Thoracic aorta (tissue), 2 donors: ENCODE measurements at regions not wholly inside any gene's neighbourhood (a gene's known extent, or its start where the extent isn't known, plus 50 kb on each side); places are given as distances from the start of the nearest gene placed in this dataset.

Experiments used
- ATAC-seq: fragments of 150-250 bp; one replicate; pipeline ENCODE4 v1.8.0; 2017; ENCODE audit warnings: low read depth; ENCODE audit not compliant: insufficient number of reproducible peaks, low FRiP score
- DNase-seq: peaks from one replicate; pipeline ENCODE4 v3.0.0-alpha.2; 2020; ENCODE audit warnings: low spot score
- H3K27ac ChIP-seq, 2 donors: fragments of 200-600 bp; sonication (generic); 1 replicate in 1 of 2; 2 replicates in 1 of 2; pipeline ENCODE4 v1.5.1; 2016; ENCODE audit warnings: mild to moderate bottlenecking in 2 of 2, moderate library complexity in 2 of 2
- H3K27me3 ChIP-seq: fragments of 200-600 bp; sonication (generic); replicated peaks from 2 replicates; pipeline ENCODE4 v1.6.0; 2016; ENCODE audit warnings: mild to moderate bottlenecking; ENCODE audit not compliant: insufficient read depth
- H3K36me3 ChIP-seq: fragments of 200-600 bp; sonication (generic); one replicate; pipeline ENCODE4 v1.5.1; 2016
- H3K4me1 ChIP-seq, 2 donors: fragments of 200-600 bp; sonication (generic); 1 replicate in 1 of 2; 2 replicates in 1 of 2; pipeline versions ENCODE4 v1.5.1 to v1.6.0; 2016; ENCODE audit warnings: low read depth in 2 of 2, mild to moderate bottlenecking in 1 of 2; ENCODE audit not compliant: control insufficient read depth in 1 of 2
- H3K4me3 ChIP-seq: fragments of 200-600 bp; sonication (generic); 2 replicates; pipeline ENCODE4 v1.5.1; 2016; ENCODE audit warnings: mild to moderate bottlenecking
- H3K9me3 ChIP-seq: fragments of 200-600 bp; sonication (generic); 2 replicates; pipeline ENCODE4 v1.5.1; 2016
- CTCF ChIP-seq: fragments of 200-600 bp; sonication (generic); IDR thresholded peaks from one replicate; pipeline ENCODE4 v1.5.1; 2019; ENCODE audit warnings: antibody characterized with exemption

- H3K4me3 ChIP-seq, result no peak overlapping the region
- H3K4me1 ChIP-seq, result no peaks in the 10 kb centered on the region
- ATAC-seq, result no peak
- TF ChIP-seq CTCF, result no peak
- H3K36me3 ChIP-seq, result no peaks in the 10 kb centered on the region
- H3K9me3 ChIP-seq, result peaks cover 3% of the 10 kb centered on the region
- H3K27me3 ChIP-seq, result no peaks in the 10 kb centered on the region
- H3K27ac ChIP-seq, result no peak overlapping the region
- DNase-seq, result no peak
Measured at GRCh38 chr10:123597676-123598075, 68.5 kb upstream of the GPR26 start.

GRCh38 chr10:123599366-123599849 is 66.7 kb upstream of the GPR26 start:
- H3K9me3 ChIP-seq, result no peaks in the 10 kb centered on the region
- no peaks in the 10 kb centered on the region for H3K27me3 ChIP-seq
- no peak overlapping the region for H3K27ac ChIP-seq
- ATAC-seq (no peak), DNase-seq (no peak)
- no peak for TF ChIP-seq CTCF
- H3K36me3 ChIP-seq, result no peaks in the 10 kb centered on the region
- H3K4me1 ChIP-seq, result no peaks in the 10 kb centered on the region
- no peak overlapping the region for H3K4me3 ChIP-seq

GRCh38 chr10:123600177-123600576 is 66.0 kb upstream of the GPR26 start:
- no peak for ATAC-seq
- Histone ChIP-seq H3K27ac (no peak overlapping the region), H3K9me3 (no peaks in the 10 kb centered on the region), H3K27me3 (no peaks in the 10 kb centered on the region), H3K4me1 (no peaks in the 10 kb centered on the region), H3K4me3 (no peak overlapping the region), H3K36me3 (no peaks in the 10 kb centered on the region)
- DNase-seq, result no peak
- TF ChIP-seq CTCF, result no peak

- ATAC-seq, result no peak
Measured at GRCh38 chr10:123603130-123603529, 63.0 kb upstream of the GPR26 start.

GRCh38 chr10:123604506-123604905 is 61.6 kb upstream of the GPR26 start:
- Histone ChIP-seq H3K4me3 (no peak overlapping the region), H3K4me1 (no peaks in the 10 kb centered on the region), H3K27ac (no peak overlapping the region), H3K9me3 (no peaks in the 10 kb centered on the region), H3K36me3 (no peaks in the 10 kb centered on the region), H3K27me3 (no peaks in the 10 kb centered on the region)
- ATAC-seq (no peak), DNase-seq (no peak)
- no peak for TF ChIP-seq CTCF

More at GRCh38 chr10:123603130-123603529, 63.0 kb upstream of the GPR26 start:
- DNase-seq, result no peak
- Histone ChIP-seq H3K4me1 (no peaks in the 10 kb centered on the region), H3K27me3 (no peaks in the 10 kb centered on the region), H3K9me3 (no peaks in the 10 kb centered on the region), H3K27ac (no peak overlapping the region), H3K4me3 (no peak overlapping the region), H3K36me3 (no peaks in the 10 kb centered on the region)
- no peak for TF ChIP-seq CTCF
